ENCODE measurements at regions not wholly inside any gene's neighbourhood (a gene's known extent, or its start where the extent isn't known, plus 50 kb on each side); places are given as distances from the start of the nearest gene placed in this dataset.

DNA sequence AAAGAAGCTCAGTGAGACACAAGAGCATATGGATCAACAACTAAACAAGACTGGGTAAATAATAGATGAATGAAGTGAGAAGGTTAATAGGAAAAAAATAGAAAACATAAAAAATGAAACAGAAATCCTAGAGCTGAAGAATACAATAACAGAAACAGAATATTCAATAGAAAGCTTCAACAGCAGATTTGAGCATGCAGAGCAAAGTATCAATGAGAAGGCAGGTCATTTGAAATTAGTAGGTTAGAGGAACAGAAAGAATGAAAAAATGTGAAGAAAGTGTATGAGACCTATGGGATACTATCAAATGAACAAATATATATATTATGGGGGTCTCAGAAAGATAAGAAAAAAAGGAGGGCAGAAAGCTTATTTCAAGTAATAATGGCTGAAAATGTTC is 362.9 kb upstream of the POU3F2 start:
- no peaks in the 10 kb centered on the region for H3K9me3 ChIP-seq (ENCODE audit: insufficient read depth in 2 of 2, low read depth in 1 of 2, low read length in 1 of 2)
- H3K79me2 ChIP-seq (ENCODE audit: control insufficient read depth in 1 of 2, insufficient read depth in 2 of 2, low read length in 2 of 2) = no peaks in the 10 kb centered on the region
- H3K4me2 ChIP-seq (ENCODE audit: insufficient read depth in 1 of 2, low read depth in 2 of 2, low read length in 2 of 2) = no peak overlapping the region
- no peaks in the 10 kb centered on the region for H3K27me3 ChIP-seq (replicated peaks in 1 of 4; ENCODE audit: control insufficient read depth in 3 of 4, extremely low read depth in 1 of 4, insufficient read depth in 3 of 4, low read length in 3 of 4)
- H2AK5ac ChIP-seq (ENCODE audit: low read depth, low read length) = no peak overlapping the region
- ChIA-PET CTCF (ENCODE audit: partially characterized antibody) (interaction anchor here (0.6 kb wide), 1 partner anchor 955 kb away, joined by 7 read pairs; no protein-coding TSS in a partner anchor), POLR2A (ENCODE audit: partially characterized antibody) (no interaction called here)
- no peak overlapping the region for H2BK120ac ChIP-seq (replicated peaks; ENCODE audit: low read depth, low read length)
- H4K91ac ChIP-seq (replicated peaks; ENCODE audit: insufficient read length, low read length) = no peak overlapping the region
- H4K5ac ChIP-seq (ENCODE audit: insufficient read length, low read depth, low read length) = no peak overlapping the region
- H3K27ac ChIP-seq (ENCODE audit: low read depth, low read length) = no peak overlapping the region
- H3K9ac ChIP-seq (replicated peaks in 1 of 4; ENCODE audit: extremely low read depth in 1 of 4, low read depth in 3 of 4, low read length in 3 of 4) = no peak overlapping the region
- H4K8ac ChIP-seq (ENCODE audit: extremely low read depth, insufficient read depth, low read length) = no peak overlapping the region
- H2BK12ac ChIP-seq (ENCODE audit: low read depth, low read length) = no peak overlapping the region
- H3K4ac ChIP-seq (replicated peaks; ENCODE audit: insufficient read length, low read depth, low read length) = no peak overlapping the region
- DNase-seq (ENCODE audit: low read depth in 1 of 2, low spot score in 2 of 2) (no peak), FAIRE-seq (no peak)
- no peak overlapping the region for H2BK20ac ChIP-seq (ENCODE audit: low read length)
- H3K23ac ChIP-seq (ENCODE audit: insufficient read length) = no peak overlapping the region
- no peak overlapping the region for H3K4me3 ChIP-seq (ENCODE audit: extremely low read depth in 1 of 4, insufficient read depth in 2 of 4, low read depth in 3 of 4, low read length in 4 of 4)
- H2AFZ ChIP-seq (ENCODE audit: low read length) = no peak overlapping the region
- no peaks in the 10 kb centered on the region for H3K36me3 ChIP-seq (ENCODE audit: control insufficient read depth in 2 of 4, insufficient read depth in 4 of 4, low read length in 3 of 4)
- no peaks in the 10 kb centered on the region for H3K4me1 ChIP-seq (replicated peaks in 1 of 4; ENCODE audit: control insufficient read depth in 3 of 4, insufficient read depth in 4 of 4, low read length in 3 of 4)
- no peak overlapping the region for H3K56ac ChIP-seq (replicated peaks; ENCODE audit: insufficient read length, low read depth, low read length)
- H4K20me1 ChIP-seq (replicated peaks in 1 of 2; ENCODE audit: control insufficient read depth in 1 of 2, insufficient read depth in 2 of 2, low read length in 2 of 2) = no peaks in the 10 kb centered on the region
- no peak overlapping the region for H3K14ac ChIP-seq (ENCODE audit: insufficient read length)
- no peaks in the 10 kb centered on the region for H3K23me2 ChIP-seq (ENCODE audit: low read depth, low read length)
- no peak overlapping the region for H3K18ac ChIP-seq (ENCODE audit: extremely low read depth, low read length)
- H3K79me1 ChIP-seq (ENCODE audit: low read depth, low read length) = no peaks in the 10 kb centered on the region
- H2BK15ac ChIP-seq (ENCODE audit: low read length) = no peak overlapping the region
- TF ChIP-seq SRF (IDR thresholded peaks at IDR 0.05; ENCODE audit: low read depth, low read length) = no peak
- TF ChIP-seq BCL11A (IDR thresholded peaks at IDR 0.05; ENCODE audit: low read depth in 2 of 2, low read length in 2 of 2) = no peak
- H2BK5ac ChIP-seq (ENCODE audit: low read depth, low read length) = no peak overlapping the region
